OCI-LY7 (cell line): ENCODE measurements at regions not wholly inside any gene's neighbourhood (a gene's known extent, or its start where the extent isn't known, plus 50 kb on each side); places are given as distances from the start of the nearest gene placed in this dataset.

Source experiments
- BruUV-seq: library from RNA; stranded (reverse); fragments of 400-500 nt; replicated peaks from 2 replicates; lab custom pipeline; 2021; lab: Mats Ljungman, UMichigan
- CTCF ChIA-PET: fragments of 300-600 bp; sonication (Branson Sonifier 250); formaldehyde crosslinking; loops from one replicate; lab custom pipeline; 2022; ENCODE audit warnings: antibody characterized with exemption; ENCODE audit not compliant: unreplicated experiment; lab: Charles Lee
- POLR2A ChIA-PET: fragments of 300-600 bp; sonication (Branson Sonifier 250); formaldehyde crosslinking; loops from one replicate; lab custom pipeline; 2022; ENCODE audit warnings: antibody characterized with exemption; lab: Charles Lee
- DNase-seq: peaks from one replicate; pipeline ENCODE4 v3.0.0-alpha.2; 2015; ENCODE audit warnings: low spot score
- H2AFZ ChIP-seq: fragments of 200-600 bp; sonication (generic), shearing (Covaris generic); 2 replicates; pipeline ENCODE4 v1.6.1; 2014; ENCODE audit warnings: mild to moderate bottlenecking, antibody characterized with exemption, low read length, moderate library complexity
- H3K27ac ChIP-seq: fragments of 200-600 bp; sonication (generic); 2 replicates; pipeline ENCODE4 v1.5.1; 2014; ENCODE audit warnings: mixed run types, low read depth, mild to moderate bottlenecking, moderate library complexity, low read length, inconsistent platforms; ENCODE audit not compliant: poor library complexity, severe bottlenecking
- H3K36me3 ChIP-seq: fragments of 200-600 bp; sonication (generic); 2 replicates; pipeline ENCODE4 v1.6.1; 2014; ENCODE audit warnings: mild to moderate bottlenecking, antibody characterized with exemption, low read length, moderate library complexity, mixed read lengths; ENCODE audit not compliant: insufficient read depth
- H3K4me1 ChIP-seq: fragments of 200-600 bp; sonication (generic); 2 replicates; pipeline ENCODE4 v1.5.1; 2014; ENCODE audit warnings: mild to moderate bottlenecking, low read length; ENCODE audit not compliant: insufficient read depth, poor library complexity, severe bottlenecking
- H3K4me2 ChIP-seq: fragments of 200-600 bp; sonication (generic); 2 replicates; pipeline ENCODE4 v1.6.1; 2014; ENCODE audit warnings: mild to moderate bottlenecking, low read length
- H3K4me3 ChIP-seq: fragments of 200-600 bp; sonication (generic); 2 replicates; pipeline ENCODE4 v1.5.1; 2014; ENCODE audit warnings: mild to moderate bottlenecking, low read depth, low read length; ENCODE audit not compliant: poor library complexity, severe bottlenecking
- H3K79me2 ChIP-seq: fragments of 200-600 bp; sonication (generic); 2 replicates; pipeline ENCODE4 v1.6.1; 2016; ENCODE audit warnings: low read depth, mild to moderate bottlenecking, low read length, moderate library complexity, mixed read lengths; ENCODE audit not compliant: insufficient read depth
- H3K9me2 ChIP-seq: fragments of 200-600 bp; sonication (generic); 2 replicates; pipeline ENCODE4 v1.6.1; 2016; ENCODE audit warnings: mild to moderate bottlenecking, low read length, mixed read lengths; ENCODE audit not compliant: insufficient read depth
- H3K9me3 ChIP-seq: fragments of 200-600 bp; sonication (generic); 2 replicates; pipeline ENCODE4 v1.6.1; 2014; ENCODE audit warnings: mild to moderate bottlenecking, mixed run types, low read length, mixed read lengths
- H4K20me1 ChIP-seq: fragments of 200-600 bp; sonication (generic); 2 replicates; pipeline ENCODE4 v1.6.1; 2014; ENCODE audit warnings: mild to moderate bottlenecking, antibody characterized with exemption, low read length, moderate library complexity, mixed read lengths; ENCODE audit not compliant: insufficient read depth
- CTCF ChIP-seq: fragments of 200-600 bp; sonication (generic); conservative IDR thresholded peaks from 2 replicates; pipeline ENCODE4 v1.5.1; 2014; ENCODE audit warnings: mild to moderate bottlenecking, antibody characterized with exemption, low read length, moderate library complexity, mixed read lengths
- EZH2phosphoT487 ChIP-seq: fragments of 200-600 bp; sonication (generic); IDR thresholded peaks from 2 replicates; pipeline ENCODE4 v1.6.1; 2018; ENCODE audit warnings: low read depth, borderline replicate concordance, mild to moderate bottlenecking, mixed run types, antibody characterized with exemption, low read length, moderate library complexity, mixed read lengths
- intact Hi-C: fragments of 100-400 bp; cut with micrococcal nuclease; formaldehyde crosslinking; loops from one replicate; pipeline ENCODE4 v1.10.0; 2022; ENCODE audit not compliant: unreplicated experiment

GRCh38 chrX:9205599-9206223 is 171.8 kb upstream of the FAM9B start:
- no peak for DNase-seq

GRCh38 chrX:9207142-9207541 is 173.2 kb upstream of the FAM9B start:
- TF ChIP-seq CTCF (no peak), EZH2phosphoT487 (no peak)
- Histone ChIP-seq H3K4me3 (no peak overlapping the region), H3K27ac (no peak overlapping the region), H3K9me3 (no peaks in the 10 kb centered on the region), H2AFZ (no peak overlapping the region), H3K4me2 (no peak overlapping the region), H4K20me1 (no peaks in the 10 kb centered on the region), H3K9me2 (no peaks in the 10 kb centered on the region), H3K36me3 (no peaks in the 10 kb centered on the region), H3K79me2 (no peaks in the 10 kb centered on the region), H3K4me1 (no peaks in the 10 kb centered on the region)
- intact Hi-C loops = no loop called here
- no TSS peak for BruUV-seq
- ChIA-PET CTCF (no interaction called here), POLR2A (interaction anchor here (0.6 kb wide), 1 partner anchor 649 kb away, joined by 3 read pairs; no protein-coding TSS in a partner anchor)
- no peak for DNase-seq

More at GRCh38 chrX:9205599-9206223, 171.8 kb upstream of the FAM9B start:
- Histone ChIP-seq H2AFZ (no peak overlapping the region), H3K4me3 (no peak overlapping the region), H3K36me3 (no peaks in the 10 kb centered on the region), H3K27ac (no peak overlapping the region), H3K9me2 (no peaks in the 10 kb centered on the region), H3K9me3 (no peaks in the 10 kb centered on the region), H3K79me2 (no peaks in the 10 kb centered on the region), H4K20me1 (no peaks in the 10 kb centered on the region), H3K4me2 (no peak overlapping the region), H3K4me1 (no peaks in the 10 kb centered on the region)
- no TSS peak for BruUV-seq
- intact Hi-C loops = no loop called here
- ChIA-PET POLR2A (no interaction called here), CTCF (no interaction called here)
- no peak for TF ChIP-seq CTCF
- no peak for TF ChIP-seq EZH2phosphoT487

DNA sequence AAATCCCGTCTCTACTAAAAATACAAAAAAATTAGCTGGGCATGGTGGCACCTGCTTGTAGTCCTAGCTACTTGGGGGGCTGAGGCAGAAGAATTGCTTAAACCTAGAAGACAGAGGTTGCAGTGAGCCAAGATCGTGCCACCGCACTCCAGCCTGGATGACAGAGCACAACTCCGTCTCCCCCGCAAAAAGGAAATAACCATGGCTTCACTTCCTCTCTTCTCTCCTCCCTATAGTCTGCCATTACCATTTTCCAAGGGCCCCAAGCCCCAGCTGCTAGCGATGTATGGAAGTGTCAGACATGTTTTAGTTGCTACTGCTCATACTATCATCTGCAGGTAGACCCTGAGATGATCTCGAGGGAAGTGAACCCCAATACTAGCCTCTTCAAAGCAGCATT is 177.3 kb upstream of the FAM9B start:
- POLR2A ChIA-PET = no interaction called here
- H2AFZ ChIP-seq = no peak overlapping the region
- CTCF ChIA-PET = no interaction called here
- H3K79me2 ChIP-seq = no peaks in the 10 kb centered on the region
- no peaks in the 10 kb centered on the region for H3K9me3 ChIP-seq
- TF ChIP-seq EZH2phosphoT487 (no peak), CTCF (no peak)
- H3K4me3 ChIP-seq = no peak overlapping the region
- H3K36me3 ChIP-seq = no peaks in the 10 kb centered on the region
- no TSS peak for BruUV-seq
- no peak overlapping the region for H3K27ac ChIP-seq
- no peaks in the 10 kb centered on the region for H4K20me1 ChIP-seq
- H3K9me2 ChIP-seq = no peaks in the 10 kb centered on the region
- H3K4me1 ChIP-seq = no peaks in the 10 kb centered on the region
- intact Hi-C loops = no loop called here
- H3K4me2 ChIP-seq = no peak overlapping the region
- no peak for DNase-seq
